B cell (primary cell): ENCODE measurements at regions not wholly inside any gene's neighbourhood (a gene's known extent, or its start where the extent isn't known, plus 50 kb on each side); places are given as distances from the start of the nearest gene placed in this dataset.

ENCODE experiments used
- ATAC-seq: fragments of 200-7000 bp; cut with Tn5 transposase; one replicate; pipeline ENCODE4 v1.10.0; 2021; ENCODE audit warnings: low read depth, mild to moderate bottlenecking, moderate number of reproducible peaks, moderate library complexity
- CTCF ChIA-PET: fragments of 350-600 bp; sonication (Branson Sonifier 250); formaldehyde crosslinking; loops from one replicate; lab custom pipeline; 2021; ENCODE audit warnings: antibody characterized with exemption, inconsistent platforms; lab: Charles Lee
- POLR2A ChIA-PET: fragments of 350-600 bp; sonication (Branson Sonifier 250); formaldehyde crosslinking; loops from one replicate; lab custom pipeline; 2021; ENCODE audit warnings: antibody characterized with exemption; lab: Charles Lee
- DNase-seq: peaks from one replicate; pipeline ENCODE4 v3.0.0; 2013
- H2AFZ ChIP-seq: 2 replicates; pipeline ENCODE4 v1.6.1; 2012; ENCODE audit warnings: mild to moderate bottlenecking, low read depth, low read length; ENCODE audit not compliant: insufficient read depth, poor library complexity, severe bottlenecking
- H3K27ac ChIP-seq, 2 donors: 1 replicate in 1 of 2; 2 replicates in 1 of 2; pipeline ENCODE4 v1.5.1; 2012 to 2013; ENCODE audit warnings: low read length in 2 of 2, mild to moderate bottlenecking in 2 of 2, moderate library complexity in 1 of 2
- H3K27me3 ChIP-seq, 4 experiments: fragments of 200-600 bp in 1 of 4; sonication (generic) in 1 of 4; replicated peaks in 1 of 4; 1 replicate in 2 of 4; 2 replicates in 2 of 4; pipeline versions ENCODE4 v1.6.1 to v1.7.0; 2013 to 2016; ENCODE audit warnings: low read length in 3 of 4, mild to moderate bottlenecking in 2 of 4, mixed read lengths in 1 of 4, moderate library complexity in 1 of 4; ENCODE audit not compliant: insufficient read depth in 4 of 4, control insufficient read depth in 3 of 4; ENCODE audit errors: control extremely low read depth in 1 of 4
- H3K36me3 ChIP-seq, 2 experiments: replicated peaks in 1 of 2; 1 replicate in 1 of 2; 2 replicates in 1 of 2; pipeline versions ENCODE4 v1.6.1 to v1.7.1; 2013; ENCODE audit warnings: low read length in 1 of 2; ENCODE audit not compliant: insufficient read depth in 2 of 2, control insufficient read depth in 1 of 2; ENCODE audit errors: control extremely low read depth in 1 of 2, extremely low read depth in 1 of 2
- H3K4me1 ChIP-seq, 2 donors: fragments of 200-600 bp in 1 of 2; sonication (generic) in 1 of 2; 1 replicate in 1 of 2; 2 replicates in 1 of 2; pipeline versions ENCODE4 v1.5.1 to v1.6.1; 2013 to 2017; ENCODE audit warnings: low read length in 2 of 2; ENCODE audit not compliant: control insufficient read depth in 2 of 2, insufficient read depth in 2 of 2
- H3K4me2 ChIP-seq: replicated peaks from 2 replicates; pipeline ENCODE3; 2012; ENCODE audit warnings: mild to moderate bottlenecking, low read depth, low read length; ENCODE audit not compliant: poor library complexity, severe bottlenecking
- H3K4me3 ChIP-seq, 5 experiments: fragments of 200-600 bp in 1 of 5; sonication (generic) in 1 of 5; 1 replicate in 3 of 5; 2 replicates in 2 of 5; pipeline versions ENCODE4 v1.5.1 to v1.7.0; 2011 to 2016; ENCODE audit warnings: low read length in 4 of 5, mild to moderate bottlenecking in 4 of 5, low read depth in 2 of 5, control low read depth in 1 of 5, moderate library complexity in 1 of 5; ENCODE audit not compliant: insufficient read depth in 1 of 5; ENCODE audit errors: control extremely low read depth in 1 of 5, extremely low read depth in 1 of 5
- H3K79me2 ChIP-seq: fragments of 200-600 bp; sonication (generic); one replicate; pipeline ENCODE4 v1.6.0; 2016; ENCODE audit warnings: low read length; ENCODE audit not compliant: control insufficient read depth, insufficient read depth
- H3K9ac ChIP-seq: fragments of 200-600 bp; sonication (generic); 2 replicates; pipeline ENCODE4 v1.6.1; 2017; ENCODE audit warnings: mild to moderate bottlenecking, low read length, moderate library complexity
- H3K9me3 ChIP-seq, 3 donors: one replicate each; pipeline versions ENCODE4 v1.6.1 to v1.7.1; 2013; ENCODE audit warnings: low read length in 2 of 3; ENCODE audit not compliant: control insufficient read depth in 2 of 3, insufficient read depth in 1 of 3; ENCODE audit errors: control extremely low read depth in 1 of 3
- H4K20me1 ChIP-seq: 2 replicates; pipeline ENCODE4 v1.6.0; 2012; ENCODE audit warnings: mild to moderate bottlenecking, low read length; ENCODE audit not compliant: insufficient read depth, control insufficient read depth, poor library complexity, severe bottlenecking
- H3K27ac Mint-ChIP-seq: one replicate; pipeline ENCODE4 v1.8.0; 2021; ENCODE audit warnings: mixed read lengths
- H3K27me3 Mint-ChIP-seq: one replicate; pipeline ENCODE4 v1.8.0; 2021; ENCODE audit warnings: mixed read lengths
- H3K4me1 Mint-ChIP-seq: one replicate; pipeline ENCODE4 v1.8.0; 2021; ENCODE audit warnings: mixed read lengths
- H3K4me3 Mint-ChIP-seq: one replicate; pipeline ENCODE4 v1.8.0; 2021; ENCODE audit warnings: mixed read lengths
- H3K9me3 Mint-ChIP-seq: one replicate; pipeline ENCODE4 v1.8.0; 2022; ENCODE audit warnings: mixed read lengths; ENCODE audit not compliant: insufficient read depth
- EZH2 ChIP-seq: IDR thresholded peaks from 2 replicates; pipeline ENCODE4 v1.6.1; 2012; ENCODE audit warnings: borderline replicate concordance, low read depth, mild to moderate bottlenecking, moderate library complexity, low read length; ENCODE audit not compliant: insufficient read depth, poor library complexity, severe bottlenecking
- WGBS: methylation state at CpG from one replicate; pipeline ENCODE4 v1.1.5; 2013; ENCODE audit warnings: missing lambda C conversion rate; ENCODE audit not compliant: insufficient coverage; 5-methylcytosine and 5-hydroxymethylcytosine counted together
- intact Hi-C: fragments of 100-400 bp; cut with micrococcal nuclease; formaldehyde crosslinking; loops from one replicate; pipeline ENCODE4 v1.10.0; 2022
- TF ChIP-seq, protein P1 (sequence below): fragments of 200-600 bp; IDR thresholded peaks from one replicate; pipeline ENCODE4 v1.8.0; 2022; ENCODE audit warnings: antibody characterized with exemption, mild to moderate bottlenecking

- intact Hi-C loops: no loop called here
- H3K4me3 Mint-ChIP-seq: no peak overlapping the region
- no peak overlapping the region for H3K9ac ChIP-seq
- H4K20me1 ChIP-seq: no peaks in the 10 kb centered on the region
- H3K27ac ChIP-seq: no peak overlapping the region
- H3K36me3 ChIP-seq: no peaks in the 10 kb centered on the region
- TF ChIP-seq EZH2: no peak
- TF ChIP-seq, protein P1, sequence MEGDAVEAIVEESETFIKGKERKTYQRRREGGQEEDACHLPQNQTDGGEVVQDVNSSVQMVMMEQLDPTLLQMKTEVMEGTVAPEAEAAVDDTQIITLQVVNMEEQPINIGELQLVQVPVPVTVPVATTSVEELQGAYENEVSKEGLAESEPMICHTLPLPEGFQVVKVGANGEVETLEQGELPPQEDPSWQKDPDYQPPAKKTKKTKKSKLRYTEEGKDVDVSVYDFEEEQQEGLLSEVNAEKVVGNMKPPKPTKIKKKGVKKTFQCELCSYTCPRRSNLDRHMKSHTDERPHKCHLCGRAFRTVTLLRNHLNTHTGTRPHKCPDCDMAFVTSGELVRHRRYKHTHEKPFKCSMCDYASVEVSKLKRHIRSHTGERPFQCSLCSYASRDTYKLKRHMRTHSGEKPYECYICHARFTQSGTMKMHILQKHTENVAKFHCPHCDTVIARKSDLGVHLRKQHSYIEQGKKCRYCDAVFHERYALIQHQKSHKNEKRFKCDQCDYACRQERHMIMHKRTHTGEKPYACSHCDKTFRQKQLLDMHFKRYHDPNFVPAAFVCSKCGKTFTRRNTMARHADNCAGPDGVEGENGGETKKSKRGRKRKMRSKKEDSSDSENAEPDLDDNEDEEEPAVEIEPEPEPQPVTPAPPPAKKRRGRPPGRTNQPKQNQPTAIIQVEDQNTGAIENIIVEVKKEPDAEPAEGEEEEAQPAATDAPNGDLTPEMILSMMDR: no peak
- peaks cover 3% of the 10 kb centered on the region for H3K9me3 Mint-ChIP-seq
- no peaks in the 10 kb centered on the region for H3K4me1 ChIP-seq
- no peaks in the 10 kb centered on the region for H3K27me3 Mint-ChIP-seq
- H3K4me2 ChIP-seq: no peak overlapping the region
- H3K79me2 ChIP-seq: no peaks in the 10 kb centered on the region
- CTCF ChIA-PET: no interaction called here
- DNase-seq (no peak), ATAC-seq (no peak)
- no peaks in the 10 kb centered on the region for H3K4me1 Mint-ChIP-seq
- no peak overlapping the region for H3K4me3 ChIP-seq
- H2AFZ ChIP-seq: no peak overlapping the region
- POLR2A ChIA-PET: no interaction called here
- no peaks in the 10 kb centered on the region for H3K9me3 ChIP-seq
- WGBS: no CpG with 5 or more reads among the region's 1 CpG
- H3K27ac Mint-ChIP-seq: no peak overlapping the region
- H3K27me3 ChIP-seq: no peaks in the 10 kb centered on the region
These were observed 318.9 kb downstream of the BMPER start for GRCh38 chr7:34224281-34224680.

DNA sequence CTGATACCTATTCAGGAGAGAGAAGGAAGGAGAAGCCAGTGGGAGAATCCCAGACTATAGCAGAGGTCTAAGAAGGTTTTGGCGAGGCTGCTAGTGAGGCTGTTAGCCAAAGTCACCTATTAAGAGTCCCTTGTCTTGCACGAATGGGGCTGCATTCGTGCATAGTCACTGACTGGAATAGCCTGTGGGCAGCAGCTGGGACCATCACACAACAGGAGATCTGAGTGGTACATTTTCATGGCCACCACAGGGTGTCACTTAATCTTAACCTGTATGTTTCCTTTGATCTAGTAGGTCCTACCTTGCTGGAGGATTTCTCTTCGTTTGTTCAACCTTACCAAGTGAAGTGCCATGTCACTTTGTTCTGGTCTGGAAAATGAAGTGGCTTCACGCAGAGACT lies 319.9 kb downstream of the BMPER start:
- no peaks in the 10 kb centered on the region for H3K4me1 Mint-ChIP-seq
- Histone ChIP-seq H3K9me3 (no peaks in the 10 kb centered on the region), H3K4me2 (no peak overlapping the region), H2AFZ (no peak overlapping the region), H4K20me1 (no peaks in the 10 kb centered on the region), H3K27ac (no peak overlapping the region), H3K36me3 (no peaks in the 10 kb centered on the region), H3K9ac (no peak overlapping the region), H3K4me1 (no peaks in the 10 kb centered on the region), H3K27me3 (no peaks in the 10 kb centered on the region), H3K4me3 (no peak overlapping the region), H3K79me2 (no peaks in the 10 kb centered on the region)
- no peak overlapping the region for H3K4me3 Mint-ChIP-seq
- WGBS: 75% methylated on average over 5 of the region's 5 CpGs
- no peaks in the 10 kb centered on the region for H3K27me3 Mint-ChIP-seq
- ATAC-seq (no peak), DNase-seq (no peak)
- POLR2A ChIA-PET: no interaction called here
- H3K27ac Mint-ChIP-seq: no peak overlapping the region
- CTCF ChIA-PET: no interaction called here
- intact Hi-C loops: no loop called here
- H3K9me3 Mint-ChIP-seq: peaks cover 3% of the 10 kb centered on the region
- TF ChIP-seq EZH2: no peak
- TF ChIP-seq, protein P1: no peak
